ENCODE measurements at regions not wholly inside any gene's neighbourhood (a gene's known extent, or its start where the extent isn't known, plus 50 kb on each side); places are given as distances from the start of the nearest gene placed in this dataset.

DNA sequence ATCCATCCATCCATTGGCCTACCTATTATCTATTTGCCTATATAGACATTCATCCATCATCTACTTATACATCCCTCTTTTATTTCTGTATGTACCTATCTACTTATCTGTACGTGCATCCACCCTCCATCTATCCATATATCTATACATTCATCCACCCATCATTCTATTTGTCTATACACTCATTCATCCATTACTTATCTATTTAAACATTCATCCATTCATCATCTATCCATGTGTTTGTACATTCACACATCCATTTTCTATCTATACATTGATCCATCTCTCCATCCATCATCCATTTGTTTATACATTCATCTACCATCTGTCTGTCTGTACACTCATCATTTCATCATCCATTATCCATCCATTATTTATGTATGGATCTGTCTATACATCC, 365.7 kb upstream of the RBFOX1 start:
- no peak for DNase-seq (ENCODE audit: low read depth in 4 of 6, low spot score in 6 of 6)
- Histone ChIP-seq H3K9me3 (ENCODE audit: control insufficient read depth, insufficient read depth, low read length) (no peaks in the 10 kb centered on the region), H3K36me3 (ENCODE audit: control insufficient read depth, insufficient read depth, low read length) (no peaks in the 10 kb centered on the region), H3K4me3 (ENCODE audit: low read depth, low read length) (no peak overlapping the region), H3K27ac (ENCODE audit: low read depth, low read length) (no peak overlapping the region), H3K4me1 (ENCODE audit: control insufficient read depth, insufficient read depth, low read length) (no peaks in the 10 kb centered on the region), H3K27me3 (ENCODE audit: control insufficient read depth, insufficient read depth, low read length) (no peaks in the 10 kb centered on the region)
- WGBS (ENCODE audit: insufficient coverage), result 100% methylated on average over 1 of the region's 1 CpG

DNA sequence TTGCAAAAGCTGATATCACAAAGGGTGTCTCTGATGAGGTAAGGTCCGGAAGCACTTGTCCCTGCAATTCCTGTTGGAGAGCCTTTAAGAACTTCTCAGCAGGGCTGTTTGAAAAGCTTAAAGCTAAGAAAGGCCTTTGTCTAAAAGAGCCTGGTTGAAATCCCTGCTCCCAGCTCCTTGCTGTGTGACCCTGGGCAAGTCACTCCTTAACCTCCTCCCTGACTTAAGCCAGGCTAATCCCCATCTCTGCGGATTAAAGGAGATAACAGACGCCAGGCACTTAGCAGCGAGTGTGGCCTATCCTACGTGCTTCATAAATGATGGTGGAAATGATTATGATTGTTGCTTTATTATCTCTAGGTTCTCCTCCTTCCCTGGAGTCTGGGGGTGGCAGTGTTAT, 368.0 kb upstream of the RBFOX1 start:
- no peaks in the 10 kb centered on the region for H3K4me1 ChIP-seq (ENCODE audit: control insufficient read depth, insufficient read depth, low read length)
- H3K9me3 ChIP-seq (ENCODE audit: control insufficient read depth, insufficient read depth, low read length), result no peaks in the 10 kb centered on the region
- no peak overlapping the region for H3K27ac ChIP-seq (ENCODE audit: low read depth, low read length)
- no peak overlapping the region for H3K4me3 ChIP-seq (ENCODE audit: low read depth, low read length)
- WGBS (ENCODE audit: insufficient coverage), result 97% methylated on average over 5 of the region's 5 CpGs
- H3K36me3 ChIP-seq (ENCODE audit: control insufficient read depth, insufficient read depth, low read length), result no peaks in the 10 kb centered on the region
- no peaks in the 10 kb centered on the region for H3K27me3 ChIP-seq (ENCODE audit: control insufficient read depth, insufficient read depth, low read length)
- DNase-seq (ENCODE audit: low read depth in 4 of 6, low spot score in 6 of 6), result no peak

DNA sequence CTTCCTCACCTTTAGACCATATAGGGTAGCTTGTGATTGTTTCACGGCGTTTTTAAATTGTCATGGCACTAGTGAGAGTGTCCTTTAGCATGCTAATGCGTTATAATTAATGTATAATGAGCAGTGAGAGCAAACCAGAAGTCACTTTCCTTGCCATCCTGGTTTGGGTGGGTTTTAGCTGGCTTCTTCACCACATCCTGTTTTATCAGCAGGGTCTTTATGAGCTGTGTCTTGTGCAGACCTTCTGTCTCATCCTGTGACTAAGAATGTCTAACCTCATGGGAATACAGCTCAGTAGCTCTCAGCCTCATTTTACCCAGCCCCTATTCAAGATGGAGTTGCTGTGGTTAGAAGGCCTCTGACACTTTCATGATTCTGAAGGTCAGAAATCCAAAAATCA, 370.9 kb upstream of the RBFOX1 start:
- no CpG with 5 or more reads among the region's 3 CpGs for WGBS (ENCODE audit: insufficient coverage)
- no peaks in the 10 kb centered on the region for H3K36me3 ChIP-seq (ENCODE audit: control insufficient read depth, insufficient read depth, low read length)
- no peaks in the 10 kb centered on the region for H3K27me3 ChIP-seq (ENCODE audit: control insufficient read depth, insufficient read depth, low read length)
- H3K4me1 ChIP-seq (ENCODE audit: control insufficient read depth, insufficient read depth, low read length), result no peaks in the 10 kb centered on the region
- H3K9me3 ChIP-seq (ENCODE audit: control insufficient read depth, insufficient read depth, low read length), result no peaks in the 10 kb centered on the region
- no peak for DNase-seq (ENCODE audit: low read depth in 4 of 6, low spot score in 6 of 6)
- H3K27ac ChIP-seq (ENCODE audit: low read depth, low read length), result no peak overlapping the region
- H3K4me3 ChIP-seq (ENCODE audit: low read depth, low read length), result no peak overlapping the region

- Histone ChIP-seq H3K36me3 (ENCODE audit: control insufficient read depth, insufficient read depth, low read length) (no peaks in the 10 kb centered on the region), H3K4me3 (ENCODE audit: low read depth, low read length) (no peak overlapping the region), H3K4me1 (ENCODE audit: control insufficient read depth, insufficient read depth, low read length) (no peaks in the 10 kb centered on the region), H3K27ac (ENCODE audit: low read depth, low read length) (no peak overlapping the region), H3K27me3 (ENCODE audit: control insufficient read depth, insufficient read depth, low read length) (no peaks in the 10 kb centered on the region), H3K9me3 (ENCODE audit: control insufficient read depth, insufficient read depth, low read length) (no peaks in the 10 kb centered on the region)
- no CpG with 5 or more reads among the region's 8 CpGs for WGBS (ENCODE audit: insufficient coverage)
- DNase-seq (ENCODE audit: low read depth in 4 of 6, low spot score in 6 of 6), result peak in 1 of 6 donors; percentile 84
These were observed 374.5 kb upstream of the RBFOX1 start for GRCh38 chr16:6958184-6958583.

DNA sequence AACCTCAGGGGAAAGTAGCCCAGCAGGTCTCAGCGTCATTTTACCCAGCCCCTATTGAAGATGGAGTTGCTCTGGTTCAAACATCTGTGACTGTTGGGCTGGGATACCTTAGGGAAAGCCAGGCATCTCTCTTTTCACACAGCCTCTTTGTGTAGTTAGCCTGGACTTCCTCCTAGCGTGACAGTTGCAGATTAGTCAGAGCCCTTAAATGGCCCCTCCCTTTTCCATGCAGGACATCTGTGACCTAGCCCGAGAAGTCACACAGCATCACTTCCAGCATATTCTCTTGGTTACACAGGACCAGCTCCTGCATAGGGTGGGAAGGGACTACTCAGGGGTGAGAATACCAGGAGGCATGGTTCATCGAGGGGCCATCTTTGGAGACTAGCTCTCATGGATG, 375.0 kb upstream of the RBFOX1 start:
- no peaks in the 10 kb centered on the region for H3K9me3 ChIP-seq (ENCODE audit: control insufficient read depth, insufficient read depth, low read length)
- H3K4me3 ChIP-seq (ENCODE audit: low read depth, low read length), result no peak overlapping the region
- DNase-seq (ENCODE audit: low read depth in 4 of 6, low spot score in 6 of 6), result no peak
- H3K4me1 ChIP-seq (ENCODE audit: control insufficient read depth, insufficient read depth, low read length), result no peaks in the 10 kb centered on the region
- no peaks in the 10 kb centered on the region for H3K27me3 ChIP-seq (ENCODE audit: control insufficient read depth, insufficient read depth, low read length)
- no peaks in the 10 kb centered on the region for H3K36me3 ChIP-seq (ENCODE audit: control insufficient read depth, insufficient read depth, low read length)
- 30% methylated on average over 3 of the region's 4 CpGs for WGBS (ENCODE audit: insufficient coverage)
- H3K27ac ChIP-seq (ENCODE audit: low read depth, low read length), result no peak overlapping the region

- 100% methylated on average over 2 of the region's 3 CpGs for WGBS (ENCODE audit: insufficient coverage)
These were observed 376.1 kb upstream of the RBFOX1 start for GRCh38 chr16:6956511-6956910.

GRCh38 chr16:6955303-6955702, 377.3 kb upstream of the RBFOX1 start:
- H3K4me3 ChIP-seq (ENCODE audit: low read depth, low read length), result no peak overlapping the region
- DNase-seq (ENCODE audit: low read depth in 4 of 6, low spot score in 6 of 6), result no peak
- no CpG with 5 or more reads among the region's 3 CpGs for WGBS (ENCODE audit: insufficient coverage)
- H3K9me3 ChIP-seq (ENCODE audit: control insufficient read depth, insufficient read depth, low read length), result no peaks in the 10 kb centered on the region
- no peaks in the 10 kb centered on the region for H3K27me3 ChIP-seq (ENCODE audit: control insufficient read depth, insufficient read depth, low read length)
- H3K27ac ChIP-seq (ENCODE audit: low read depth, low read length), result no peak overlapping the region
- H3K36me3 ChIP-seq (ENCODE audit: control insufficient read depth, insufficient read depth, low read length), result no peaks in the 10 kb centered on the region
- no peaks in the 10 kb centered on the region for H3K4me1 ChIP-seq (ENCODE audit: control insufficient read depth, insufficient read depth, low read length)

More at GRCh38 chr16:6956511-6956910, 376.1 kb upstream of the RBFOX1 start:
- H3K36me3 ChIP-seq (ENCODE audit: control insufficient read depth, insufficient read depth, low read length), result no peaks in the 10 kb centered on the region
- H3K4me1 ChIP-seq (ENCODE audit: control insufficient read depth, insufficient read depth, low read length), result no peaks in the 10 kb centered on the region
- H3K4me3 ChIP-seq (ENCODE audit: low read depth, low read length), result no peak overlapping the region
- no peak for DNase-seq (ENCODE audit: low read depth in 4 of 6, low spot score in 6 of 6)
- H3K27ac ChIP-seq (ENCODE audit: low read depth, low read length), result no peak overlapping the region
- H3K9me3 ChIP-seq (ENCODE audit: control insufficient read depth, insufficient read depth, low read length), result no peaks in the 10 kb centered on the region
- H3K27me3 ChIP-seq (ENCODE audit: control insufficient read depth, insufficient read depth, low read length), result no peaks in the 10 kb centered on the region

GRCh38 chr16:6949240-6949639, 383.4 kb upstream of the RBFOX1 start:
- no peak overlapping the region for H3K27ac ChIP-seq (ENCODE audit: low read depth, low read length)
- no peaks in the 10 kb centered on the region for H3K9me3 ChIP-seq (ENCODE audit: control insufficient read depth, insufficient read depth, low read length)
- WGBS (ENCODE audit: insufficient coverage), result 96% methylated on average over 4 of the region's 5 CpGs
- H3K4me3 ChIP-seq (ENCODE audit: low read depth, low read length), result no peak overlapping the region
- H3K36me3 ChIP-seq (ENCODE audit: control insufficient read depth, insufficient read depth, low read length), result no peaks in the 10 kb centered on the region
- no peaks in the 10 kb centered on the region for H3K4me1 ChIP-seq (ENCODE audit: control insufficient read depth, insufficient read depth, low read length)
- H3K27me3 ChIP-seq (ENCODE audit: control insufficient read depth, insufficient read depth, low read length), result no peaks in the 10 kb centered on the region
- no peak for DNase-seq (ENCODE audit: low read depth in 4 of 6, low spot score in 6 of 6)

GRCh38 chr16:6947291-6947690, 385.4 kb upstream of the RBFOX1 start:
- H3K9me3 ChIP-seq (ENCODE audit: control insufficient read depth, insufficient read depth, low read length), result no peaks in the 10 kb centered on the region
- H3K4me1 ChIP-seq (ENCODE audit: control insufficient read depth, insufficient read depth, low read length), result no peaks in the 10 kb centered on the region
- no peak overlapping the region for H3K4me3 ChIP-seq (ENCODE audit: low read depth, low read length)
- no peaks in the 10 kb centered on the region for H3K36me3 ChIP-seq (ENCODE audit: control insufficient read depth, insufficient read depth, low read length)
- H3K27ac ChIP-seq (ENCODE audit: low read depth, low read length), result no peak overlapping the region
- peak in 1 of 6 donors; percentile 51 for DNase-seq (ENCODE audit: low read depth in 4 of 6, low spot score in 6 of 6)
- 87% methylated on average over 5 of the region's 6 CpGs for WGBS (ENCODE audit: insufficient coverage)
- no peaks in the 10 kb centered on the region for H3K27me3 ChIP-seq (ENCODE audit: control insufficient read depth, insufficient read depth, low read length)

- Histone ChIP-seq H3K36me3 (ENCODE audit: control insufficient read depth, insufficient read depth, low read length) (no peaks in the 10 kb centered on the region), H3K27me3 (ENCODE audit: control insufficient read depth, insufficient read depth, low read length) (no peaks in the 10 kb centered on the region), H3K4me1 (ENCODE audit: control insufficient read depth, insufficient read depth, low read length) (no peaks in the 10 kb centered on the region), H3K4me3 (ENCODE audit: low read depth, low read length) (no peak overlapping the region), H3K27ac (ENCODE audit: low read depth, low read length) (no peak overlapping the region), H3K9me3 (ENCODE audit: control insufficient read depth, insufficient read depth, low read length) (no peaks in the 10 kb centered on the region)
- DNase-seq (ENCODE audit: low read depth in 4 of 6, low spot score in 6 of 6), result no peak
- WGBS (ENCODE audit: insufficient coverage), result no CpG with 5 or more reads among the region's 1 CpG
These were observed 385.8 kb upstream of the RBFOX1 start for GRCh38 chr16:6946802-6947201.
